Small intestine (tissue), 7 donors: ENCODE measurements at regions not wholly inside any gene's neighbourhood (a gene's known extent, or its start where the extent isn't known, plus 50 kb on each side); places are given as distances from the start of the nearest gene placed in this dataset.

Experiments used
- DNase-seq, 2 donors: peaks; one replicate each; pipeline versions ENCODE4 v3.0.0 to v3.0.0-alpha.2; 2013
- FAIRE-seq: peaks from 2 replicates; lab custom pipeline; 2012; peaks lifted over from hg19 to GRCh38; lab: Jason Lieb, UNC
- H3K27ac ChIP-seq, 3 donors: one replicate each; pipeline ENCODE4 v1.5.1; 2013; ENCODE audit warnings: low read length in 2 of 3, mild to moderate bottlenecking in 2 of 3, control low read depth in 1 of 3, inconsistent platforms in 1 of 3, low read depth in 1 of 3, moderate library complexity in 1 of 3
- H3K27me3 ChIP-seq, 3 donors: one replicate each; pipeline ENCODE4 v1.6.1; 2013; ENCODE audit warnings: low read length in 3 of 3, inconsistent platforms in 1 of 3; ENCODE audit not compliant: control insufficient read depth in 3 of 3, insufficient read depth in 3 of 3
- H3K36me3 ChIP-seq, 3 donors: one replicate each; pipeline ENCODE4 v1.6.1; 2013; ENCODE audit warnings: low read length in 3 of 3, inconsistent platforms in 1 of 3, low read depth in 1 of 3, mild to moderate bottlenecking in 1 of 3, moderate library complexity in 1 of 3; ENCODE audit not compliant: control insufficient read depth in 3 of 3, insufficient read depth in 2 of 3
- H3K4me1 ChIP-seq, 3 donors: one replicate each; pipeline ENCODE4 v1.6.1; 2013; ENCODE audit warnings: low read length in 2 of 3, inconsistent platforms in 1 of 3, low read depth in 1 of 3, mild to moderate bottlenecking in 1 of 3, moderate library complexity in 1 of 3; ENCODE audit not compliant: control insufficient read depth in 3 of 3, insufficient read depth in 2 of 3
- H3K4me3 ChIP-seq, 3 donors: one replicate each; pipeline ENCODE4 v1.5.1; 2013; ENCODE audit warnings: low read length in 3 of 3, control low read depth in 1 of 3, inconsistent platforms in 1 of 3, low read depth in 1 of 3, mild to moderate bottlenecking in 1 of 3, moderate library complexity in 1 of 3
- H3K9me3 ChIP-seq, 2 donors: one replicate each; pipeline ENCODE4 v1.6.1; 2013; ENCODE audit warnings: low read depth in 1 of 2, low read length in 1 of 2; ENCODE audit not compliant: control insufficient read depth in 2 of 2, insufficient read depth in 1 of 2
- WGBS, 3 donors: extraction: QIAGEN DNeasy Blood & Tissue Kit; methylation state at CpG; one replicate each; pipeline ENCODE4 v1.1.7; 2013; 5-methylcytosine and 5-hydroxymethylcytosine counted together
- donor health status: healthy with polysubstance abuse.
- donor health status: control.
- donor health status: control.
- donor health status: Bipolar disorder and iron deficiency.
- donor health status: healthy.

GRCh38 chr7:4319280-4319679 is 362.8 kb upstream of the FOXK1 start:
- H3K27ac ChIP-seq = no peak overlapping the region
- H3K27me3 ChIP-seq = no peaks in the 10 kb centered on the region
- peaks cover 0 to 5% of the 10 kb centered on the region in 2 donors for H3K9me3 ChIP-seq
- no peak for FAIRE-seq
- no peaks in the 10 kb centered on the region for H3K4me1 ChIP-seq
- 83 to 90% (median 89%) methylated on average over 11 of the region's 11 CpGs for WGBS, 3 donors
- no peak for DNase-seq
- H3K36me3 ChIP-seq = no peaks in the 10 kb centered on the region
- H3K4me3 ChIP-seq = no peak overlapping the region

- Histone ChIP-seq H3K4me3 (no peak overlapping the region), H3K27ac (no peak overlapping the region), H3K9me3 (peaks cover 0 to 2% of the 10 kb centered on the region in 2 donors), H3K4me1 (no peaks in the 10 kb centered on the region), H3K36me3 (no peaks in the 10 kb centered on the region), H3K27me3 (no peaks in the 10 kb centered on the region)
- FAIRE-seq (no peak), DNase-seq (no peak)
- 68 to 73% (median 72%) methylated on average over 8 of the region's 8 CpGs for WGBS, 3 donors
Measured at GRCh38 chr7:4325732-4326131, 356.4 kb upstream of the FOXK1 start.

DNA sequence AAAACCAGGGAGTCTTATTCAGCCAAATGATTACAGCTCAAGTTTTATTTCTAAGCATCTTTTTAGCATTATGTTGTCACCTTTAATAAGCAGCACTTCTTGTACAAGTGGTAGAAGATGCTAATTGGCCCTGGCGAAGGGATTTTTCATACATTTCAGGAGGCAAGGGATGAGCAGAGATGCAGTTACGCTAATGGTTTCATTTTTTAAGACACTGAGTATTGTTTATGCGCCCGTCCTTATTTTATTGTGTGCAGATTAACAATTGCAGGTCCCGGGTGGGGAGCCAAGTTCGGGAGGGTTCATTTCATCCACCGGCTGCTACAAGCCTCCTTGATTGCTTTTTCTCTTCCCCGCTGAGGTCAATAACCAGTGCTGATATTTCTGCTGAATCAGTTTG is 350.4 kb upstream of the FOXK1 start:
- no peaks in the 10 kb centered on the region for H3K36me3 ChIP-seq
- H3K9me3 ChIP-seq = no peaks in the 10 kb centered on the region
- no peaks in the 10 kb centered on the region for H3K4me1 ChIP-seq
- DNase-seq (no peak), FAIRE-seq (no peak)
- H3K4me3 ChIP-seq = no peak overlapping the region
- WGBS, 3 donors = 78 to 85% (median 83%) methylated on average over 8 of the region's 8 CpGs
- no peaks in the 10 kb centered on the region for H3K27me3 ChIP-seq
- H3K27ac ChIP-seq = no peak overlapping the region

DNA sequence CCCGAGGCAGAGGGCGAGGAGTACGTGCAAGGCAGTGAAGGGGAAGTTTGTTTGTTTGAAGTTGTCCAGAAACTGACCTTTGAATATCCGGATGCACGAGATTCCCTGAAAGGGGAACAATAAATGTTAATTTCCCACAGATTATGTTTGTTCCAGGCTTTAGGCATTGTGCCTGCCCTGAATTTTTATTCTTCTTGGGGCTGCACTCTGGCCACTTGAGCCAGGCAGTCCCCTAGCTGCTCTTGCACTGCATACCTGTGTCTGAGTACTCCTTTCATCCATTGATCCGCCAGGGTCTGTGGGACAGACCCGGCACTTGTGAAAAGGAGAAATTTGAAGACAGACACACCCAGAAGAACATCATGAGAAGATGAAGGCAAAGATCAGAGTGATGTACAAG is 343.5 kb upstream of the FOXK1 start:
- no peaks in the 10 kb centered on the region for H3K27me3 ChIP-seq
- H3K27ac ChIP-seq = no peak overlapping the region
- FAIRE-seq (no peak), DNase-seq (no peak)
- H3K36me3 ChIP-seq = no peaks in the 10 kb centered on the region
- 65 to 75% (median 72%) methylated on average over 7 of the region's 7 CpGs for WGBS, 3 donors
- H3K4me3 ChIP-seq = no peak overlapping the region
- H3K9me3 ChIP-seq = peaks cover 0 to 28% of the 10 kb centered on the region in 2 donors
- H3K4me1 ChIP-seq = peaks cover 0 to 5% (median 0%) of the 10 kb centered on the region in 3 donors

DNA sequence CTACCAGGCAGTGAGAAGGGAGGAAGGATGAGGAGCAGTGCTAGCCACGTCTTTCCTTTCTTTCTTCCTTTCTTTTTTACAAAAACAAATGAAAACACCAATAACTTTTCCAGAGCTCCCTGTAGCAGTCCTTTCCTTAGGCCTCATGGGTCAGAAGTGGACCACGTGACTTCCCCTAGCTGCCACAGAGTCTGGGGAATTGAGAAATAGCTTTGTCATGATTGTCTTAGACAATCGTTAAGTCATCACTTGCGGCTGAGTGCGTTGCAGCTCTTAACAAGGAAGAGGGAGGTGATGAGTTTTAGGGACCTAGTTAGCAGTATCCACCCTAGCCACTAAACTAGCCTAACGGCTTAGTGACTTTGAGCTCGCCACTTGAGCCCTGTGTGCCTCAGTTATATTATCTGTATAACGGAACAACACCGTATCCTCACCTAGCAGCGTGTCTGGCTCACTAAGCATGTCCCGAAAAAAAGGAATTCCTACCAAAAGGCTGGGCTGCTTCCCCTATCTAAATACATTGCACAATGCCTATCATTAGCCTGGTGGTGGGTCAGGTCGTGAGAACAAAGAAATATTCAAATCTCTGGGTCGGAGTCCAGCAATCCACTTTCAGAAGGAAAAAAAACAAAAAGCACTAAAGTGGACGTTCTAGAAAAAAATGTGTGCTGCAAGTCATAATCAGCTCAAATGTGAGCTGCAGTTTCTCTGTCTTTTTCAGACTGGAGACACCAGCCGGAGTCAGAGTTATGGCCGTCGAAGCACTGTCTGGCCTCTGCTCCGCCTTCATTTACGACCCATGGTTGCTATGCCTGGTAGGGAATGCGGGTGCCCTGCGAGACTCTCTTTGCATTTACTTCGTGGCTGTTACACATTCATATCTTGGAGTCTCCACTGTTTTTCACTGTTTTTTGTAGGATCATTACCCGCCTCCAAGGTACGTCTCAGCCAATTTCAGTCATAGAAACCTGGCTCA is 338.5 kb upstream of the FOXK1 start:
- H3K27ac ChIP-seq = peak overlapping the region in 1 of 3 donors; percentile 36
- FAIRE-seq = no peak
- no peaks in the 10 kb centered on the region for H3K36me3 ChIP-seq
- H3K9me3 ChIP-seq = peaks cover 0 to 33% of the 10 kb centered on the region in 2 donors
- WGBS, 3 donors = 38 to 68% (median 49%) methylated on average over 24 of the region's 24 CpGs
- peak in 1 of 2 donors; percentile 67 for DNase-seq
- peaks cover 0 to 1% (median 0%) of the 10 kb centered on the region in 3 donors for H3K27me3 ChIP-seq
- H3K4me3 ChIP-seq = peak overlapping the region in 1 of 3 donors; percentile 23
- peaks cover 0 to 6% (median 0%) of the 10 kb centered on the region in 3 donors for H3K4me1 ChIP-seq

- Histone ChIP-seq H3K9me3 (peaks cover 0 to 25% of the 10 kb centered on the region in 2 donors), H3K27ac (no peak overlapping the region), H3K27me3 (peaks cover 0 to 1% (median 0%) of the 10 kb centered on the region in 3 donors), H3K36me3 (no peaks in the 10 kb centered on the region), H3K4me3 (no peak overlapping the region), H3K4me1 (peaks cover 0 to 6% (median 0%) of the 10 kb centered on the region in 3 donors)
- 63 to 85% (median 85%) methylated on average over 5 of the region's 5 CpGs for WGBS, 3 donors
- FAIRE-seq (no peak), DNase-seq (peak in 1 of 2 donors; percentile 14)
Measured at GRCh38 chr7:4345004-4345403, 337.1 kb upstream of the FOXK1 start.

DNA sequence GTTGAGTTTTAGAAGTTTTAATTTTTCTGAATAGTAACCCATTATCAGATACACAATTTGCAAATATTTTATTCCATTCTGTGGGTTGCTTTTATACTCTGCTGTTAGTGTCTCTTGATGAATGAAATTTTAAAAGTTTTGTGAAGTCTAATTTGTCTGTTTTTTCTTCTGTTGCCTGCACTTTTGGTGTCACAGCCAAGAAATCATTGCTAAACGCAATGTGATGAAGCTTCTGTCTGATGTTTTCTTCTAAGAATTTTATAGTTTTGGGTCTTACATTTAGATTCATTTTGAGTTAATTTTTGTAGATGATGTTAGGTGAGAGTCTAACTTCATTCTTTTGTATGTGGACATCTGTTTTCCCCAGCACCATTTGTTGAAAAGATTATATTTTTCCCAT is 330.0 kb upstream of the FOXK1 start:
- no peak for FAIRE-seq
- no peak for DNase-seq
- Histone ChIP-seq H3K9me3 (no peaks in the 10 kb centered on the region), H3K27me3 (no peaks in the 10 kb centered on the region), H3K4me3 (no peak overlapping the region), H3K36me3 (no peaks in the 10 kb centered on the region), H3K4me1 (no peaks in the 10 kb centered on the region), H3K27ac (no peak overlapping the region)
- WGBS, 3 donors = 91 to 93% (median 93%) methylated on average over 1 of the region's 1 CpG

GRCh38 chr7:4361774-4362173 is 320.3 kb upstream of the FOXK1 start:
- no peaks in the 10 kb centered on the region for H3K27me3 ChIP-seq
- peaks cover 0 to 7% of the 10 kb centered on the region in 2 donors for H3K9me3 ChIP-seq
- DNase-seq (no peak), FAIRE-seq (no peak)
- H3K36me3 ChIP-seq = no peaks in the 10 kb centered on the region
- no peak overlapping the region for H3K27ac ChIP-seq
- no peak overlapping the region for H3K4me3 ChIP-seq
- WGBS, 3 donors = 71 to 83% (median 83%) methylated on average over 5 of the region's 5 CpGs
- H3K4me1 ChIP-seq = no peaks in the 10 kb centered on the region
